GM23338 (cell line): ENCODE measurements at regions not wholly inside any gene's neighbourhood (a gene's known extent, or its start where the extent isn't known, plus 50 kb on each side); places are given as distances from the start of the nearest gene placed in this dataset.

ENCODE experiments used
- ATAC-seq: fragments of 200-7000 bp; cut with Tn5 transposase; 3 replicates; pipeline ENCODE4 v1.9.1; 2020
- DNase-seq: peaks from one replicate; pipeline ENCODE4 v3.0.0-alpha.2; 2015; ENCODE audit warnings: low spot score
- H2AFZ ChIP-seq: fragments of 200-600 bp; sonication (generic); 2 replicates; pipeline ENCODE4 v1.8.0; 2016; ENCODE audit warnings: antibody characterized with exemption, mild to moderate bottlenecking, moderate library complexity
- H3F3A ChIP-seq: fragments of 200-600 bp; sonication (generic); replicated peaks from 2 replicates; pipeline ENCODE4 v1.8.0; 2017; ENCODE audit warnings: antibody characterized with exemption, mixed run types, low read depth
- H3K27ac ChIP-seq: fragments of 200-600 bp; sonication (generic); 2 replicates; pipeline ENCODE4 v1.6.1; 2016; ENCODE audit warnings: low read depth
- H3K27me3 ChIP-seq: fragments of 200-600 bp; sonication (generic); 2 replicates; pipeline ENCODE4 v1.8.0; 2016; ENCODE audit warnings: mild to moderate bottlenecking, mixed run types, moderate library complexity; ENCODE audit not compliant: insufficient read depth
- H3K36me3 ChIP-seq: fragments of 200-600 bp; sonication (generic); 2 replicates; pipeline ENCODE4 v1.8.0; 2016; ENCODE audit warnings: mild to moderate bottlenecking; ENCODE audit not compliant: insufficient read depth
- H3K4me1 ChIP-seq: fragments of 200-600 bp; sonication (generic); 2 replicates; pipeline ENCODE4 v1.8.0; 2016; ENCODE audit warnings: mild to moderate bottlenecking, moderate library complexity; ENCODE audit not compliant: insufficient read depth
- H3K4me2 ChIP-seq: fragments of 200-600 bp; sonication (generic); 2 replicates; pipeline ENCODE4 v1.7.1; 2017; ENCODE audit warnings: mixed run types
- H3K4me3 ChIP-seq: fragments of 200-600 bp; sonication (generic); 2 replicates; pipeline ENCODE4 v1.6.1; 2016; ENCODE audit warnings: mixed run types
- H3K79me2 ChIP-seq: fragments of 200-600 bp; sonication (generic); replicated peaks from 2 replicates; pipeline ENCODE4 v1.8.0; 2017; ENCODE audit warnings: mild to moderate bottlenecking; ENCODE audit not compliant: insufficient read depth
- H3K9me2 ChIP-seq: fragments of 200-600 bp; sonication (generic); 2 replicates; pipeline ENCODE4 v1.8.0; 2017; ENCODE audit not compliant: insufficient read depth
- H4K20me1 ChIP-seq: fragments of 200-600 bp; sonication (generic); replicated peaks from 2 replicates; pipeline ENCODE4 v1.8.0; 2017; ENCODE audit warnings: mild to moderate bottlenecking; ENCODE audit not compliant: insufficient read depth
- H3K27ac Mint-ChIP-seq: 2 replicates; pipeline ENCODE4 v1.8.0; 2020; ENCODE audit warnings: inconsistent platforms, mild to moderate bottlenecking, moderate library complexity, mixed read lengths
- H3K27me3 Mint-ChIP-seq: 3 replicates; pipeline ENCODE4 v1.8.0; 2022; ENCODE audit warnings: low read depth, mild to moderate bottlenecking, moderate library complexity, mixed read lengths, inconsistent platforms; ENCODE audit not compliant: insufficient read depth, poor library complexity
- H3K36me3 Mint-ChIP-seq: 3 replicates; pipeline ENCODE4 v1.8.0; 2021; ENCODE audit warnings: low read depth, mild to moderate bottlenecking, inconsistent platforms, moderate library complexity, mixed read lengths
- H3K4me1 Mint-ChIP-seq: 3 replicates; pipeline ENCODE4 v1.8.0; 2020; ENCODE audit warnings: mild to moderate bottlenecking, inconsistent platforms, mixed read lengths
- H3K4me3 Mint-ChIP-seq: 3 replicates; pipeline ENCODE4 v1.8.0; 2021; ENCODE audit warnings: moderate library complexity, mild to moderate bottlenecking, inconsistent platforms, mixed read lengths
- H3K9me3 Mint-ChIP-seq: 3 replicates; pipeline ENCODE4 v1.8.0; 2020; ENCODE audit warnings: moderate library complexity, mild to moderate bottlenecking, inconsistent platforms, mixed read lengths
- CREB1 ChIP-seq: fragments of 250-450 bp; sonication (Bioruptor Pico); IDR thresholded peaks from 2 replicates; pipeline ENCODE4 v1.5.0; 2020; ENCODE audit warnings: low read depth, mild to moderate bottlenecking, moderate library complexity
- EZH2 ChIP-seq: fragments of 200-600 bp; sonication (generic); IDR thresholded peaks from one replicate; pipeline ENCODE4 v1.8.0; 2017; ENCODE audit warnings: antibody characterized with exemption, mild to moderate bottlenecking, low read depth; ENCODE audit not compliant: unreplicated experiment
- EZH2phosphoT487 ChIP-seq: fragments of 200-600 bp; sonication (generic); IDR thresholded peaks from one replicate; pipeline ENCODE4 v1.8.1; 2018; ENCODE audit warnings: antibody characterized with exemption; ENCODE audit not compliant: unreplicated experiment
- JUNB ChIP-seq: IDR thresholded peaks from one replicate; pipeline ENCODE4 v1.6.1; 2016; ENCODE audit warnings: antibody characterized with exemption; ENCODE audit not compliant: unreplicated experiment
- NANOG ChIP-seq: IDR thresholded peaks from 2 replicates; pipeline ENCODE4 v1.6.1; 2016; ENCODE audit warnings: antibody characterized with exemption, borderline replicate concordance
- POLR2AphosphoS5 ChIP-seq: IDR thresholded peaks from 2 replicates; pipeline ENCODE4 v1.6.1; 2016; ENCODE audit warnings: antibody characterized with exemption, low read depth
- STAT1 ChIP-seq: IDR thresholded peaks from one replicate; pipeline ENCODE4 v1.6.1; 2016; ENCODE audit warnings: antibody characterized with exemption; ENCODE audit not compliant: unreplicated experiment
- ZNF114 ChIP-seq: fragments of 250-450 bp; sonication (Bioruptor Pico); IDR thresholded peaks from 2 replicates; pipeline ENCODE4 v1.5.0; 2020; ENCODE audit warnings: mild to moderate bottlenecking, moderate library complexity
- TF ChIP-seq, protein P1 (sequence below): fragments of 250-450 bp; sonication (Bioruptor Pico); IDR thresholded peaks from 2 replicates; pipeline ENCODE4 v1.5.0; 2020; ENCODE audit warnings: mild to moderate bottlenecking, moderate library complexity
- TF ChIP-seq, protein P2 (sequence below): IDR thresholded peaks from 2 replicates; pipeline ENCODE4 v1.6.1; 2016; ENCODE audit warnings: antibody characterized with exemption

DNA sequence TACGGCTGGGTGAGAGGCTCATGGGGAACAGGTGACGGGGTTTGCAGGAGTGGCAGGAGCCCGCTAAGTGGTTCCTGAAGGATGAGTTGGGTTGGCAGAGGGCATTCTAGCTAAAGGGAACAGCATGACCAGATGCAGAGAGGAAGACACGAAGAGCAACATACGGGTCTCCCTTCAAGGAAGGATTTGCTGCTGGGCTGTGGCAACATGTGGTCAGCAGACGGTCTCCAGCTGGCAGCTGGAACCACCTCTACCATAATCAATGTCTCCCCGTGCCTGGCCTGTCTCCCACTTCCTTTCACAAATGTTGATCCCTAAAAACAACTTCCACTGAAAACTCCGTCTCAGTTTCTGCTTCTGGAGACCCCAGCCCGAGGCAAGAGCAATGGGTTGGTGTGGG is 80.6 kb upstream of the SULF2 start:
- no peak for DNase-seq
- Mint-ChIP-seq H3K36me3 (no peaks in the 10 kb centered on the region), H3K4me1 (no peaks in the 10 kb centered on the region), H3K9me3 (peaks cover 3% of the 10 kb centered on the region; the same call in 2 of the 3 replicates), H3K27me3 (no peaks in the 10 kb centered on the region), H3K4me3 (no peak overlapping the region), H3K27ac (no peak overlapping the region)
- ATAC-seq, result no peak
- no peaks in the 10 kb centered on the region for H3K79me2 ChIP-seq
- H3K9me2 ChIP-seq, result no peaks in the 10 kb centered on the region
- H3K4me3 ChIP-seq, result no peak overlapping the region
- H3K36me3 ChIP-seq, result no peaks in the 10 kb centered on the region
- H3F3A ChIP-seq, result no peaks in the 10 kb centered on the region
- H3K27ac ChIP-seq, result no peak overlapping the region
- TF ChIP-seq, protein P1, sequence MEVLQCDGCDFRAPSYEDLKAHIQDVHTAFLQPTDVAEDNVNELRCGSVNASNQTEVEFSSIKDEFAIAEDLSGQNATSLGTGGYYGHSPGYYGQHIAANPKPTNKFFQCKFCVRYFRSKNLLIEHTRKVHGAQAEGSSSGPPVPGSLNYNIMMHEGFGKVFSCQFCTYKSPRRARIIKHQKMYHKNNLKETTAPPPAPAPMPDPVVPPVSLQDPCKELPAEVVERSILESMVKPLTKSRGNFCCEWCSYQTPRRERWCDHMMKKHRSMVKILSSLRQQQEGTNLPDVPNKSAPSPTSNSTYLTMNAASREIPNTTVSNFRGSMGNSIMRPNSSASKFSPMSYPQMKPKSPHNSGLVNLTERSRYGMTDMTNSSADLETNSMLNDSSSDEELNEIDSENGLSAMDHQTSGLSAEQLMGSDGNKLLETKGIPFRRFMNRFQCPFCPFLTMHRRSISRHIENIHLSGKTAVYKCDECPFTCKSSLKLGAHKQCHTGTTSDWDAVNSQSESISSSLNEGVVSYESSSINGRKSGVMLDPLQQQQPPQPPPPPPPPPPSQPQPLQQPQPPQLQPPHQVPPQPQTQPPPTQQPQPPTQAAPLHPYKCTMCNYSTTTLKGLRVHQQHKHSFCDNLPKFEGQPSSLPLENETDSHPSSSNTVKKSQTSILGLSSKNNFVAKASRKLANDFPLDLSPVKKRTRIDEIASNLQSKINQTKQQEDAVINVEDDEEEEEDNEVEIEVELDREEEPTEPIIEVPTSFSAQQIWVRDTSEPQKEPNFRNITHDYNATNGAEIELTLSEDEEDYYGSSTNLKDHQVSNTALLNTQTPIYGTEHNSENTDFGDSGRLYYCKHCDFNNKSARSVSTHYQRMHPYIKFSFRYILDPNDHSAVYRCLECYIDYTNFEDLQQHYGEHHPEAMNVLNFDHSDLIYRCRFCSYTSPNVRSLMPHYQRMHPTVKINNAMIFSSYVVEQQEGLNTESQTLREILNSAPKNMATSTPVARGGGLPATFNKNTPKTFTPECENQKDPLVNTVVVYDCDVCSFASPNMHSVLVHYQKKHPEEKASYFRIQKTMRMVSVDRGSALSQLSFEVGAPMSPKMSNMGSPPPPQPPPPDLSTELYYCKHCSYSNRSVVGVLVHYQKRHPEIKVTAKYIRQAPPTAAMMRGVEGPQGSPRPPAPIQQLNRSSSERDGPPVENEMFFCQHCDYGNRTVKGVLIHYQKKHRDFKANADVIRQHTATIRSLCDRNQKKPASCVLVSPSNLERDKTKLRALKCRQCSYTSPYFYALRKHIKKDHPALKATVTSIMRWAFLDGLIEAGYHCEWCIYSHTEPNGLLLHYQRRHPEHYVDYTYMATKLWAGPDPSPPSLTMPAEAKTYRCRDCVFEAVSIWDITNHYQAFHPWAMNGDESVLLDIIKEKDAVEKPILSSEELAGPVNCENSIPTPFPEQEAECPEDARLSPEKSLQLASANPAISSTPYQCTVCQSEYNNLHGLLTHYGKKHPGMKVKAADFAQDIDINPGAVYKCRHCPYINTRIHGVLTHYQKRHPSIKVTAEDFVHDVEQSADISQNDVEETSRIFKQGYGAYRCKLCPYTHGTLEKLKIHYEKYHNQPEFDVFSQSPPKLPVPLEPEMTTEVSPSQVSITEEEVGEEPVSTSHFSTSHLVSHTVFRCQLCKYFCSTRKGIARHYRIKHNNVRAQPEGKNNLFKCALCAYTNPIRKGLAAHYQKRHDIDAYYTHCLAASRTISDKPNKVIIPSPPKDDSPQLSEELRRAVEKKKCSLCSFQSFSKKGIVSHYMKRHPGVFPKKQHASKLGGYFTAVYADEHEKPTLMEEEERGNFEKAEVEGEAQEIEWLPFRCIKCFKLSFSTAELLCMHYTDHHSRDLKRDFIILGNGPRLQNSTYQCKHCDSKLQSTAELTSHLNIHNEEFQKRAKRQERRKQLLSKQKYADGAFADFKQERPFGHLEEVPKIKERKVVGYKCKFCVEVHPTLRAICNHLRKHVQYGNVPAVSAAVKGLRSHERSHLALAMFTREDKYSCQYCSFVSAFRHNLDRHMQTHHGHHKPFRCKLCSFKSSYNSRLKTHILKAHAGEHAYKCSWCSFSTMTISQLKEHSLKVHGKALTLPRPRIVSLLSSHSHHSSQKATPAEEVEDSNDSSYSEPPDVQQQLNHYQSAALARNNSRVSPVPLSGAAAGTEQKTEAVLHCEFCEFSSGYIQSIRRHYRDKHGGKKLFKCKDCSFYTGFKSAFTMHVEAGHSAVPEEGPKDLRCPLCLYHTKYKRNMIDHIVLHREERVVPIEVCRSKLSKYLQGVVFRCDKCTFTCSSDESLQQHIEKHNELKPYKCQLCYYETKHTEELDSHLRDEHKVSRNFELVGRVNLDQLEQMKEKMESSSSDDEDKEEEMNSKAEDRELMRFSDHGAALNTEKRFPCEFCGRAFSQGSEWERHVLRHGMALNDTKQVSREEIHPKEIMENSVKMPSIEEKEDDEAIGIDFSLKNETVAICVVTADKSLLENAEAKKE (CRISPR knock-in tag), result no peak
- no peak for TF ChIP-seq EZH2
- TF ChIP-seq ZNF114 (CRISPR knock-in tag), result no peak
- no peaks in the 10 kb centered on the region for H3K27me3 ChIP-seq
- no peaks in the 10 kb centered on the region for H3K4me1 ChIP-seq
- H3K4me2 ChIP-seq, result no peak overlapping the region
- H4K20me1 ChIP-seq, result no peaks in the 10 kb centered on the region
- H2AFZ ChIP-seq, result no peak overlapping the region

DNA sequence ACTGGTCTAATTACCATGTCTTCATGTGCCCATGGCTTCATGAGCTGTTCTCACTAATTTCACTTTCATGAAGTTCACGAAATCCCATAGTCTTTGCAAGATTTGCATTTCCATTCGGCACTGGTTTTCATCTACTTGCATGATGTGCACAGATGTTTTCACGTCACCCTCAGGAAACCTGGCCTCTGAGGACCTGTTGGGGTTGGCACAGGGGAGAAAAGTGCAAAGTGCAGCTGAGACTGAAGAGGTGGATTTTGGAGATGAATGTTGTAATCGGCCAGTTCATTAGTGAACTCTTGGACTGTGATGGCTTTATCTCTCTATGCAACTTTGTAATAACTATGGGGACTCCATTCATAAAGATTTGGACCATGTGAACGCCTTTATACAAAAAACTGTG is 80.2 kb upstream of the SULF2 start:
- H3K36me3 ChIP-seq, result no peaks in the 10 kb centered on the region
- no peaks in the 10 kb centered on the region for H3K79me2 ChIP-seq
- H3K9me2 ChIP-seq, result no peaks in the 10 kb centered on the region
- no peaks in the 10 kb centered on the region for H4K20me1 ChIP-seq
- Mint-ChIP-seq H3K27me3 (no peaks in the 10 kb centered on the region), H3K36me3 (no peaks in the 10 kb centered on the region), H3K9me3 (peaks cover 3% of the 10 kb centered on the region; the same call in 2 of the 3 replicates), H3K27ac (no peak overlapping the region), H3K4me1 (no peaks in the 10 kb centered on the region), H3K4me3 (no peak overlapping the region)
- no peaks in the 10 kb centered on the region for H3F3A ChIP-seq
- H3K27me3 ChIP-seq, result no peaks in the 10 kb centered on the region
- no peak for ATAC-seq
- no peak for DNase-seq
- H2AFZ ChIP-seq, result no peak overlapping the region
- H3K4me3 ChIP-seq, result no peak overlapping the region
- H3K4me1 ChIP-seq, result no peaks in the 10 kb centered on the region
- no peak overlapping the region for H3K27ac ChIP-seq
- no peak overlapping the region for H3K4me2 ChIP-seq
- TF ChIP-seq POLR2AphosphoS5 (no peak), NANOG (no peak), CREB1 (CRISPR knock-in tag) (no peak), EZH2 (no peak), EZH2phosphoT487 (no peak), JUNB (no peak), STAT1 (no peak), ZNF114 (CRISPR knock-in tag) (no peak)
- TF ChIP-seq, protein P2, sequence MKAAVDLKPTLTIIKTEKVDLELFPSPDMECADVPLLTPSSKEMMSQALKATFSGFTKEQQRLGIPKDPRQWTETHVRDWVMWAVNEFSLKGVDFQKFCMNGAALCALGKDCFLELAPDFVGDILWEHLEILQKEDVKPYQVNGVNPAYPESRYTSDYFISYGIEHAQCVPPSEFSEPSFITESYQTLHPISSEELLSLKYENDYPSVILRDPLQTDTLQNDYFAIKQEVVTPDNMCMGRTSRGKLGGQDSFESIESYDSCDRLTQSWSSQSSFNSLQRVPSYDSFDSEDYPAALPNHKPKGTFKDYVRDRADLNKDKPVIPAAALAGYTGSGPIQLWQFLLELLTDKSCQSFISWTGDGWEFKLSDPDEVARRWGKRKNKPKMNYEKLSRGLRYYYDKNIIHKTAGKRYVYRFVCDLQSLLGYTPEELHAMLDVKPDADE, result no peak
